Neural cell (in vitro differentiated cells): ENCODE measurements at regions not wholly inside any gene's neighbourhood (a gene's known extent, or its start where the extent isn't known, plus 50 kb on each side); places are given as distances from the start of the nearest gene placed in this dataset.

ENCODE experiments used
- EP300 ChIP-seq: fragments of 450-650 bp; conservative IDR thresholded peaks from 2 replicates; pipeline ENCODE4 v1.6.1; 2014; ENCODE audit warnings: antibody characterized with exemption, mild to moderate bottlenecking, moderate library complexity; ENCODE audit not compliant: poor library complexity, severe bottlenecking
- EZH2 ChIP-seq: fragments of 200-600, 300-800 bp; shearing (Covaris generic), sonication (generic); IDR thresholded peaks from 2 replicates; pipeline ENCODE4 v1.6.1; 2014; ENCODE audit warnings: antibody characterized with exemption, low read length, borderline replicate concordance, mild to moderate bottlenecking; ENCODE audit not compliant: insufficient read depth, poor library complexity, severe bottlenecking
- POLR2AphosphoS5 ChIP-seq: IDR thresholded peaks from 2 replicates; pipeline ENCODE4 v1.6.1; 2012
- TF ChIP-seq, protein P1 (sequence below): fragments of 450-650 bp; IDR thresholded peaks from 2 replicates; pipeline ENCODE4 v1.5.1; 2014; ENCODE audit warnings: antibody characterized with exemption, mild to moderate bottlenecking, moderate library complexity; ENCODE audit not compliant: poor library complexity, severe bottlenecking
- TF ChIP-seq, protein P2 (sequence below): IDR thresholded peaks from 2 replicates; pipeline ENCODE4 v1.6.1; 2012; ENCODE audit warnings: borderline replicate concordance

DNA sequence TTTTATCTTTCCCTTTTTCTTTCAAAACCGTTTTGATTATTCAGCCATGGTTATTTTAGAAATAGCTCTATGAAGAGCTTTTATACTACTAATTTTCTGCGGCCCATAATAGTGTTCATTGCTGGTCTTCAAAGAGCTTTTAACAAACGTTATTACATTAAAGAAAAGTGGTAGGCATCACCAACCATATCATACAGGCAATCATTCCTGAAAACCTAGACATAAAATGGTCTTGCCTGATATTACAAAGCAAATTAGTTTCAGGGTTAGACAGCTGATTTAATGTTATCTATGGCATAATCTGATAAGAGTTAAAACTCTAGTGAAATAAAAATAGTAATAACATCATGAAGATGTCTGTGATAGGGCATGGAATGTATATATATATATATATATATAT, 89.7 kb upstream of the CNTN1 start:
- TF ChIP-seq, protein P1, sequence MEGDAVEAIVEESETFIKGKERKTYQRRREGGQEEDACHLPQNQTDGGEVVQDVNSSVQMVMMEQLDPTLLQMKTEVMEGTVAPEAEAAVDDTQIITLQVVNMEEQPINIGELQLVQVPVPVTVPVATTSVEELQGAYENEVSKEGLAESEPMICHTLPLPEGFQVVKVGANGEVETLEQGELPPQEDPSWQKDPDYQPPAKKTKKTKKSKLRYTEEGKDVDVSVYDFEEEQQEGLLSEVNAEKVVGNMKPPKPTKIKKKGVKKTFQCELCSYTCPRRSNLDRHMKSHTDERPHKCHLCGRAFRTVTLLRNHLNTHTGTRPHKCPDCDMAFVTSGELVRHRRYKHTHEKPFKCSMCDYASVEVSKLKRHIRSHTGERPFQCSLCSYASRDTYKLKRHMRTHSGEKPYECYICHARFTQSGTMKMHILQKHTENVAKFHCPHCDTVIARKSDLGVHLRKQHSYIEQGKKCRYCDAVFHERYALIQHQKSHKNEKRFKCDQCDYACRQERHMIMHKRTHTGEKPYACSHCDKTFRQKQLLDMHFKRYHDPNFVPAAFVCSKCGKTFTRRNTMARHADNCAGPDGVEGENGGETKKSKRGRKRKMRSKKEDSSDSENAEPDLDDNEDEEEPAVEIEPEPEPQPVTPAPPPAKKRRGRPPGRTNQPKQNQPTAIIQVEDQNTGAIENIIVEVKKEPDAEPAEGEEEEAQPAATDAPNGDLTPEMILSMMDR, result no peak
- TF ChIP-seq EZH2 (no peak), EP300 (no peak), POLR2AphosphoS5 (peak; percentile 21)
- TF ChIP-seq, protein P2, sequence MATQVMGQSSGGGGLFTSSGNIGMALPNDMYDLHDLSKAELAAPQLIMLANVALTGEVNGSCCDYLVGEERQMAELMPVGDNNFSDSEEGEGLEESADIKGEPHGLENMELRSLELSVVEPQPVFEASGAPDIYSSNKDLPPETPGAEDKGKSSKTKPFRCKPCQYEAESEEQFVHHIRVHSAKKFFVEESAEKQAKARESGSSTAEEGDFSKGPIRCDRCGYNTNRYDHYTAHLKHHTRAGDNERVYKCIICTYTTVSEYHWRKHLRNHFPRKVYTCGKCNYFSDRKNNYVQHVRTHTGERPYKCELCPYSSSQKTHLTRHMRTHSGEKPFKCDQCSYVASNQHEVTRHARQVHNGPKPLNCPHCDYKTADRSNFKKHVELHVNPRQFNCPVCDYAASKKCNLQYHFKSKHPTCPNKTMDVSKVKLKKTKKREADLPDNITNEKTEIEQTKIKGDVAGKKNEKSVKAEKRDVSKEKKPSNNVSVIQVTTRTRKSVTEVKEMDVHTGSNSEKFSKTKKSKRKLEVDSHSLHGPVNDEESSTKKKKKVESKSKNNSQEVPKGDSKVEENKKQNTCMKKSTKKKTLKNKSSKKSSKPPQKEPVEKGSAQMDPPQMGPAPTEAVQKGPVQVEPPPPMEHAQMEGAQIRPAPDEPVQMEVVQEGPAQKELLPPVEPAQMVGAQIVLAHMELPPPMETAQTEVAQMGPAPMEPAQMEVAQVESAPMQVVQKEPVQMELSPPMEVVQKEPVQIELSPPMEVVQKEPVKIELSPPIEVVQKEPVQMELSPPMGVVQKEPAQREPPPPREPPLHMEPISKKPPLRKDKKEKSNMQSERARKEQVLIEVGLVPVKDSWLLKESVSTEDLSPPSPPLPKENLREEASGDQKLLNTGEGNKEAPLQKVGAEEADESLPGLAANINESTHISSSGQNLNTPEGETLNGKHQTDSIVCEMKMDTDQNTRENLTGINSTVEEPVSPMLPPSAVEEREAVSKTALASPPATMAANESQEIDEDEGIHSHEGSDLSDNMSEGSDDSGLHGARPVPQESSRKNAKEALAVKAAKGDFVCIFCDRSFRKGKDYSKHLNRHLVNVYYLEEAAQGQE, result no peak
